Hypothalamus (tissue), 51 donors: ENCODE measurements at regions not wholly inside any gene's neighbourhood (a gene's known extent, or its start where the extent isn't known, plus 50 kb on each side); places are given as distances from the start of the nearest gene placed in this dataset.
"Not testable (repeated sequence)": the region's sequence is repeated elsewhere in the genome, so short reads cannot be mapped to it uniquely, and the experiment has no call there.

ENCODE experiments used
- DNase-seq, 51 donors: peaks; one replicate each; lab custom pipeline; 2025; lab: John Stamatoyannopoulos, UW

GRCh38 chr2:145572238-145572637, 1052.3 kb upstream of the ZEB2 start:
- DNase-seq = no peak

DNA sequence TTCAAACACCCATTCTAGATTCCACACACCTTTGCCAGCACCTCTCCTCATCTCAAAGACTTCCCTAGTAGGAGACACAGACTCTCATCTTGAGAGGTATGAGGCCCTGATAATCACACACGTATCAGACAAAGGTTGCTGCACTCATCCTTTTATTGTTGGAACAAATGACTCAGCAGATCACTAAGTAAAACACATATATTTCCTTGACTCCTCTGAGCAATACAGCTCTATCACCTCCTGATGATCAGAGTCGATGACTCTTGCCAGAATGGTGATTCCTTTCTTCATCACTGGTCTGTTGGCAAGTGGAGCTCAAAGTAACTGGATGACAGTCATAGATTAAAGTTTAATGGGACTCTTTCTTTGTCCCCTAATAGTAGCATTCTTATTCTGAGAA, 1049.2 kb upstream of the ZEB2 start:
- no peak for DNase-seq

- no peak for DNase-seq
Measured at GRCh38 chr2:145563741-145564615, 1044.1 kb upstream of the ZEB2 start.

- DNase-seq = no peak
Measured at GRCh38 chr2:145561152-145561551, 1041.2 kb upstream of the ZEB2 start.

- no peak for DNase-seq
Measured at GRCh38 chr2:145558617-145559350, 1038.9 kb upstream of the ZEB2 start.

- no peak for DNase-seq
Measured at GRCh38 chr2:145555360-145555759, 1035.4 kb upstream of the ZEB2 start.

- DNase-seq = no peak
Measured at GRCh38 chr2:145551686-145552085, 1031.8 kb upstream of the ZEB2 start.

DNA sequence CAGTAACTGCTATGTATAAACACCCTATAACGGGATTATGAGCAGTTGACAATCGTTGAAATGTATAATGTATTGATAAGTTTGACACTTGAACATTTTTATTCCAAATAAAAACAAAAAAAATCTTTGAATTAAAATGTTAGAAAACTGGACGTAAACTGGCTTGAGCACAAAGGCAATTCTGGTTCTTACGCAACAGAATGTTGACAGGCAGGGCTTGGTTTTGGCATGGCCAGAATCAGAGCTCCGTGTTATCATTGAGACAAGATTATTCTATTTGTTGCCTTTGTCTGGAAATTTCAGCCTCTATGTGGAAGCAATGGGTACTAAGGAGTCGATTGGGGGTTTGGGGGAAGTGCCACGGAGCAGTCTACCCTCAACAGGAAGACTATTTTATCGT, 1028.6 kb upstream of the ZEB2 start:
- no peak for DNase-seq

DNA sequence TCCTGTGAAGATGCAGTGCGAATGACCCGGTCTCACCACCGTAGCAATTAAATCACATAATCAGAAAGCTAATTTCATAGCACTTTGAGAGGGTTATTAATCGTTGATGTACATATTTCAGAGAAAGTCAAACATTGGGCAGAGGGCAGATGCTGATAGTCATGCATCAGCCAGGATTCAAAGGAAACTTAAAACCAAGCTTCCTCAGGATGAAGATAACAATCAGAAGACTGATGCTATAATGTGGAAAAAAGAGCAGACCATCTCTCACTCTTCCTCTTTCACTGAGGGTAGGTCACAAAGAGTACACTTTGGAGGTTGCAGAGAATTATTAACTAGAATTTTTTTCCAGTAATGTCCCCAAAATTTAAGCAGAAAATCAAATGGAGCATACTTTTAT, 1027.7 kb upstream of the ZEB2 start:
- DNase-seq = no peak

GRCh38 chr2:145546091-145546490, 1026.2 kb upstream of the ZEB2 start:
- DNase-seq = no peak

- no peak for DNase-seq
Measured at GRCh38 chr2:145543856-145544255, 1023.9 kb upstream of the ZEB2 start.

- no peak for DNase-seq
Measured at GRCh38 chr2:145543155-145543554, 1023.2 kb upstream of the ZEB2 start.

- DNase-seq = no peak
Measured at GRCh38 chr2:145541028-145541427, 1021.1 kb upstream of the ZEB2 start.

DNA sequence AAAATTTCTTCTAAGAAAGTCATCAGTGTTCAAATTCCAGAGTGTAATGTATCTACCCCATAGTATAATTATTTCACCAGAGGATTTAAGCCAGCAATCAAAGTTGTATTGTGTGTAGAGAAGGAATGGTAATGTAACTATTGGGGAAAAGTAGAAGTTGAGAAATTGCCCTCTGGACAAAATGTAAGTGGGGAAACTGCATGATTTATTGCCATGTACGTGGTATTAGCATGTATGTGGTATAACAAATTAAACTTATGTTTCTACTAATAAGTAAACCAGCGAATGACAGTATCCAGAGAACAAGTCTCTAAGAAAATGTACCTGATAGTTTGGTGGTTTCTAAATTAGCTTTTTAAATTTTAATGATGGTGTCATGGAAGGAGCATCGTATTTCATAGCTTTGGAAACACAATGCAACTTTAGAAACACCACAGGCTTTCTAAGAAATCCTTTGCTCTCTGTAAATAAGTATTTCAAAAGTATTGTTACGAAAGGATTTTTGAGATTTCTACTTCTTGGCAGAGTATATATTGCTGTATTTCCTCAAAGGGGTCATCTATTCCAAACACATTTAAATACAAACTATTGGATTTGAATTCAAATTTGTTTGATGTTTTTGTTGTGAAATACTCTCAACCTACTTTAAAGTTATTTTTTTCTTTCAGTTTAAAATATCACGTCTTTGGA, 1018.9 kb upstream of the ZEB2 start:
- DNase-seq = no peak

DNA sequence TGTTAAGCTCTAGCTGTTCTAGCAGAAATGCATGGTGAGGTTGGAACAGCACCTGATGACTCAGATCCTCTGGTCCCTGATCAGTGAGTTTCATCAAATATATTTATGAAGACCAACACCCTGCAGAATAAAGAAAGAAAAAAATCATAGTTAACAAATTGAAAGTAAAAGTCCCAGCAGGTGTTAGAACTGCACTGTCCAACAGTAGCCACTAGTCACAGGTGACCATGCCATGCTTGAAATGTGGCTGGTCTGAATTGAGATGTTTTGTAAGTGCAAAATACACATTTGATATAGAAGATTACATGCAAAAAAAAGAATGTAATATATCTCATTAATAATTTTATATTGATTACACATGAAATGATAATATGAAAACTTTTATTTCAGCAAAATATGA, 1010.7 kb upstream of the ZEB2 start:
- no peak for DNase-seq

- DNase-seq = no peak
Measured at GRCh38 chr2:145524836-145525235, 1004.9 kb upstream of the ZEB2 start.

- DNase-seq = no peak
Measured at GRCh38 chr2:145524303-145524702, 1004.4 kb upstream of the ZEB2 start.

GRCh38 chr2:145519254-145519653, 999.3 kb upstream of the ZEB2 start:
- not testable (repeated sequence) for DNase-seq

DNA sequence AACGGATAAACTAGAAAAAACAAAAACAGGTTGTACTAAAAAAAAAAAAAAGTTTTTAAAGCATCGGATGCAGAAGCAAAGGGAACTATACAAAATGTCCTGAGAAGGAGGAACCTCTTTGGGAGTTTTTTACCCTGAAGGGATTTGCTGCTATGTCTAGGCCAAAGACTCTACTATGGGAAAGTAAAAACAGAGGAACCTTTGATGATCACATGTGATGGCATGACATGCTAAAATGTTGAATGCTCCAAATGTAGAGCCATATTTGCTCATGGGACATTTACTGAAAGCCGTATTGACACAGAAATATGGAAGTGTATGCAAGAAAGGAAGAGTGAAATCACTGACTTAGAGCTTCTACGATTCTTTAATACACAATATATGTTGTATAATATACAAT, 992.0 kb upstream of the ZEB2 start:
- DNase-seq = no peak

DNA sequence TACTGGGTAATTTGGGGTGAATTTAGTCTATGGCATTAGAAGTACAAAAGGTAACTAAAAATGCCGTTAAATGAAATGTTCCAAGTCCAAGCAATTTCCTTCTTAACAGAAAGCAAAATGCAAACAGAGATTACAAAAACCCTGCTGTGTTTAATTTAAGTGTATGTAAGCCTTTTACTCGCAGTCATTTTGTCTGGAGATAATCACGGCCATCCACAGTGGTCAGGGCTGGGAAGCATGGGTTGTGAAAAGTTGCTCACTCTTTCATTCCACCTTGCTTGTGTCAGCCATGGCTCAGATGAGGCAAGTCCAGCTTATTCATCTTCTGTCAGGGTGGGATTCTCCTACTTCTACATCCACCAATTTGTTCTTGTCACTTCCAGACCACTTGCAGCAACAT, 983.6 kb upstream of the ZEB2 start:
- DNase-seq = no peak

- DNase-seq = no peak
Measured at GRCh38 chr2:145501920-145502319, 982.0 kb upstream of the ZEB2 start.

DNA sequence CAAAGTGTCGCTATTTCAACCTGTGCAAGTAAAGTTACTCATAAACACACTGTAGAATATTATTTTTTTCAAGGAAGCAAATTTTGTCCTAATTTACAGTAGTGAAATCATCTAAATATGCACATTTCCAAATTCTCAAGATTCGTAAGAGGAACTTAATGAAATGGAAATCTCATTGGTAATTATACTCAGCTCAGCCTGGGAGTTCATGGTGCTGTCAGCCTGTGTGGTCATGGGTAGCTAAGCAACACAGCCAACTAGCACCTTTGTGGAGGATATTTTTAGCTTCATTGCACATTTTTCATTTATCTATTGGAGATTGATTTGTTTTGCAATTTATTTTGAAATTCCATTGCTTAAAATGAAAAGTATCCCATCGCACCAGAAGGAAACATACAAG, 975.7 kb upstream of the ZEB2 start:
- no peak for DNase-seq
